KMS-11 (cell line): ENCODE measurements at regions not wholly inside any gene's neighbourhood (a gene's known extent, or its start where the extent isn't known, plus 50 kb on each side); places are given as distances from the start of the nearest gene placed in this dataset.

Experiments
- H2AFZ ChIP-seq: fragments of 200-600 bp; sonication (generic); 2 replicates; pipeline ENCODE4 v1.6.1; 2016; ENCODE audit warnings: antibody characterized with exemption, mixed run types, low read depth
- H3K27ac ChIP-seq: fragments of 200-600 bp; sonication (generic); 2 replicates; pipeline ENCODE4 v1.6.1; 2016; ENCODE audit warnings: mild to moderate bottlenecking, mixed run types
- H3K27me3 ChIP-seq: fragments of 200-600 bp; sonication (generic); 2 replicates; pipeline ENCODE4 v1.6.1; 2017; ENCODE audit warnings: mild to moderate bottlenecking, low read depth, mixed run types, moderate library complexity; ENCODE audit not compliant: insufficient read depth
- H3K36me3 ChIP-seq: fragments of 200-600 bp; sonication (generic); 2 replicates; pipeline ENCODE4 v1.6.1; 2017; ENCODE audit warnings: mild to moderate bottlenecking, mixed run types; ENCODE audit not compliant: insufficient read depth
- H3K4me1 ChIP-seq: fragments of 200-600 bp; sonication (generic); 2 replicates; pipeline ENCODE4 v1.6.1; 2016; ENCODE audit warnings: mild to moderate bottlenecking, low read depth, mixed run types; ENCODE audit not compliant: poor library complexity, severe bottlenecking
- H3K4me2 ChIP-seq: fragments of 200-600 bp; sonication (generic); 2 replicates; pipeline ENCODE4 v1.7.0; 2016; ENCODE audit warnings: mild to moderate bottlenecking, mixed run types
- H3K4me3 ChIP-seq: fragments of 200-600 bp; sonication (generic); IDR thresholded peaks from 2 replicates; pipeline ENCODE4 v1.6.1; 2017; ENCODE audit warnings: low read depth, low read length, mixed read lengths; ENCODE audit not compliant: insufficient read depth
- H3K79me2 ChIP-seq: fragments of 200-600 bp; sonication (generic); 2 replicates; pipeline ENCODE4 v1.6.1; 2016; ENCODE audit warnings: low read depth, mixed run types; ENCODE audit not compliant: insufficient read depth
- H3K9ac ChIP-seq: fragments of 200-600 bp; sonication (generic); 2 replicates; pipeline ENCODE4 v1.6.1; 2016; ENCODE audit warnings: mild to moderate bottlenecking, mixed run types
- H4K20me1 ChIP-seq: fragments of 200-600 bp; sonication (generic); 2 replicates; pipeline ENCODE4 v1.6.1; 2016; ENCODE audit warnings: mild to moderate bottlenecking, mixed run types; ENCODE audit not compliant: insufficient read depth
- TF ChIP-seq, protein P1 (sequence below): fragments of 200-600 bp; sonication (generic); conservative IDR thresholded peaks from 2 replicates; pipeline ENCODE4 v1.6.1; 2017; ENCODE audit warnings: low read depth, mild to moderate bottlenecking, antibody characterized with exemption, low read length, moderate library complexity, mixed read lengths

DNA sequence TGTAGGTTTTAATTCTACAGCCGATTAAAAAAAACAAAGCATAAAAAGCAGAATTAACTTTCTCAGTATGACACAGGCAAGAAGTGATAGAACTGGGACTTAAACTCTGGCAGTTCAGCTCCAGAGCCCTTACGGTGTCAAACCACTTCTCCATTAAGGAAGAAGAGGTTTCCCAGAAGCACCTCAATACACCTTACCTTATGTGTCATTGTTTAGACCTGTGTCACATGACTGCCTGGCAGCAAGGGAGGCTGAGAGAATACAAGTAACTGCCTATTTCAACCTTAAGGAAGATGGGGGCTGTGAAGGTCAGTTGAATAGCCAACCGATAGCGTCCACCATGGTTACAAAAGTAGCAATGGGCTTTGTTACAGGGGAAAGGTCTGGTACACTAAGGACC lies 54.6 kb upstream of the ARHGAP5 start:
- no peaks in the 10 kb centered on the region for H3K27me3 ChIP-seq
- no peak overlapping the region for H2AFZ ChIP-seq
- H3K4me1 ChIP-seq: no peaks in the 10 kb centered on the region
- TF ChIP-seq, protein P1, sequence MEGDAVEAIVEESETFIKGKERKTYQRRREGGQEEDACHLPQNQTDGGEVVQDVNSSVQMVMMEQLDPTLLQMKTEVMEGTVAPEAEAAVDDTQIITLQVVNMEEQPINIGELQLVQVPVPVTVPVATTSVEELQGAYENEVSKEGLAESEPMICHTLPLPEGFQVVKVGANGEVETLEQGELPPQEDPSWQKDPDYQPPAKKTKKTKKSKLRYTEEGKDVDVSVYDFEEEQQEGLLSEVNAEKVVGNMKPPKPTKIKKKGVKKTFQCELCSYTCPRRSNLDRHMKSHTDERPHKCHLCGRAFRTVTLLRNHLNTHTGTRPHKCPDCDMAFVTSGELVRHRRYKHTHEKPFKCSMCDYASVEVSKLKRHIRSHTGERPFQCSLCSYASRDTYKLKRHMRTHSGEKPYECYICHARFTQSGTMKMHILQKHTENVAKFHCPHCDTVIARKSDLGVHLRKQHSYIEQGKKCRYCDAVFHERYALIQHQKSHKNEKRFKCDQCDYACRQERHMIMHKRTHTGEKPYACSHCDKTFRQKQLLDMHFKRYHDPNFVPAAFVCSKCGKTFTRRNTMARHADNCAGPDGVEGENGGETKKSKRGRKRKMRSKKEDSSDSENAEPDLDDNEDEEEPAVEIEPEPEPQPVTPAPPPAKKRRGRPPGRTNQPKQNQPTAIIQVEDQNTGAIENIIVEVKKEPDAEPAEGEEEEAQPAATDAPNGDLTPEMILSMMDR: no peak
- H3K79me2 ChIP-seq: no peaks in the 10 kb centered on the region
- no peak overlapping the region for H3K27ac ChIP-seq
- no peak overlapping the region for H3K4me2 ChIP-seq
- no peaks in the 10 kb centered on the region for H4K20me1 ChIP-seq
- no peak overlapping the region for H3K9ac ChIP-seq
- H3K4me3 ChIP-seq: no peak overlapping the region
- no peaks in the 10 kb centered on the region for H3K36me3 ChIP-seq

DNA sequence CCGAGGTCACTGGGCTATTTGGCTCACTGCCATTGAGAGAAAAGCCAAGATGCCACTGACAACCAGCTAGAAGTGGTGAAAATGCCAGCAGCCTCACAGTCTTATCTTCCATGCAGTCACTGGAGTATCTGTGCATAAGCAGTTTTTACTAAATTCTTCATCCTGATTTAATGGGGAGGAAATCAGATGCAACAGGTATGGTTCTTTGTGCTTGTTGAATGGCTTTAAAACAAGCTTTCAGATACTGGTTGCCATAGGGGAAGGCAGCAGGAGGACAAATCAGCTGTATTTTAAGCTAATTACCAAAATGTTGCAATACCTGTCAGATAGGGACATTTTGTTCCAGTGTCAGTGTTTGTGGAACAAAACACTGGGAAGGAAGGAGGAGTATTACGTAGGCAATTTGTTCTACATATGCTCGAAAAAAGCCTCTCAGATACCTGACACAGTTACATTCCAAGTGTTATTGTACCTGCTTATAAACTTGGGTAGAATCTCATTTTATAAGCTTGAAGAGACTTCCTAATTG lies 54.1 kb upstream of the ARHGAP5 start:
- Histone ChIP-seq H2AFZ (no peak overlapping the region), H3K4me2 (no peak overlapping the region), H3K79me2 (no peaks in the 10 kb centered on the region), H3K4me3 (no peak overlapping the region), H3K4me1 (no peaks in the 10 kb centered on the region), H3K27ac (no peak overlapping the region), H3K27me3 (no peaks in the 10 kb centered on the region), H3K9ac (no peak overlapping the region), H4K20me1 (no peaks in the 10 kb centered on the region), H3K36me3 (no peaks in the 10 kb centered on the region)
- TF ChIP-seq, protein P1: no peak

DNA sequence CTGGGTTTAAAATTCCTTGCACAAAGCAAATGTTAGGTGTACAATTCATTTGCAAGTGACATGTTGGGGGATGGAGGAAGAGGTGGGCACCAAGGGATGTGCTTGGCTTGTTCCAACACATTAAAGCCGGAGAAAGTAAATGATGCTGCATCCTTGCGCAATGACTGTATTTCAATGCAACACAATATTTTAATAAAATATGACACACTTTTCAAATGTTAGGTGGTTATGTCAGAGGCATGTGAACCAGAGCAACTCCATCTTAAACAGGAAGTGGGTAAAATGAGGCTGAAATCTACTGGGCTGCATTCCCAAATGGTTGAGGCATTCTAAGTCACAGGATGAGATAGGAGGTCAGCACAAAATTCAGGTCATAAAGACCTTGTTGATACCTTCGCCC lies 53.6 kb upstream of the ARHGAP5 start:
- no peaks in the 10 kb centered on the region for H3K4me1 ChIP-seq
- H3K4me3 ChIP-seq: no peak overlapping the region
- H3K4me2 ChIP-seq: no peak overlapping the region
- H3K36me3 ChIP-seq: no peaks in the 10 kb centered on the region
- H3K27me3 ChIP-seq: no peaks in the 10 kb centered on the region
- H2AFZ ChIP-seq: no peak overlapping the region
- no peak overlapping the region for H3K27ac ChIP-seq
- no peaks in the 10 kb centered on the region for H3K79me2 ChIP-seq
- H3K9ac ChIP-seq: no peak overlapping the region
- no peaks in the 10 kb centered on the region for H4K20me1 ChIP-seq
- TF ChIP-seq, protein P1: no peak

DNA sequence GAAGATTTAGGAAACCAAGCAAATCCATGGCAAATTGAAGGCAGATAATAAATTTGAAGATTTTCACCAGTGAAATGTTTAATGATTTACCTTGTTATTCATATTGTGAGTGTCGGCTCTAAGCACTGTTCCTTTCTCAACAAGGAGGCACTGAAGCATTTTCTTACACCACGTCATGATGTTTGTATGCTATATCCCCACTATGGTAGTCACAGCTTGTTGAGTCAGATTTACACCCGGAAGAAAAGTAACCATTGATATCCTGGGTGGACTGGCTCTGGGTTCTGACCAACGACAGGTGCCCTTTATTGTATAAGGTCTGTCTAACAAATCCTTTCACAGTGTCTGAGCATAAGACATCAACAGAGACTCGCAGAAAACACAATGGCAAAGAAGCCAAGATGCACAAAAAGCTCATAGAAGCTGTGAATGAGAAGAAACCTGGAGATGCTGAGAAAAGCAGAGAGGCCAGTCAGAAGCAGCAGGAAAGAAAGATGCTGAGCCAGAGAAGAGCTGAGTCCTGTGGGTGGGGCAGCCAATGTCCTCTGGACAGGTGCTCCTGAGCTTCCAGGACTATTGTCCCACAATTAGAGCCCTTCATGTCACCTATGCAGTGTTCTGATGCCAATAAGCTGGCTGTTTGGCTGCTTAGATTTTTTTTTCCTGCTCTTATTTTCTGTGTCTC lies 49.7 kb upstream of the ARHGAP5 start:
- TF ChIP-seq, protein P1: no peak
- Histone ChIP-seq H3K27ac (no peak overlapping the region), H3K27me3 (no peaks in the 10 kb centered on the region), H3K4me3 (no peak overlapping the region), H3K79me2 (no peaks in the 10 kb centered on the region), H3K36me3 (no peaks in the 10 kb centered on the region), H3K4me2 (no peak overlapping the region), H3K4me1 (no peaks in the 10 kb centered on the region), H3K9ac (no peak overlapping the region), H2AFZ (no peak overlapping the region), H4K20me1 (no peaks in the 10 kb centered on the region)
